Amygdala (tissue), 56 donors: ENCODE measurements at regions not wholly inside any gene's neighbourhood (a gene's known extent, or its start where the extent isn't known, plus 50 kb on each side); places are given as distances from the start of the nearest gene placed in this dataset.

Experiments used
- DNase-seq, 56 donors: peaks; one replicate each; lab custom pipeline; 2025; lab: John Stamatoyannopoulos, UW

- no peak for DNase-seq
Measured at GRCh38 chr14:80146941-80147340, 64.4 kb downstream of the DIO2 start.

DNA sequence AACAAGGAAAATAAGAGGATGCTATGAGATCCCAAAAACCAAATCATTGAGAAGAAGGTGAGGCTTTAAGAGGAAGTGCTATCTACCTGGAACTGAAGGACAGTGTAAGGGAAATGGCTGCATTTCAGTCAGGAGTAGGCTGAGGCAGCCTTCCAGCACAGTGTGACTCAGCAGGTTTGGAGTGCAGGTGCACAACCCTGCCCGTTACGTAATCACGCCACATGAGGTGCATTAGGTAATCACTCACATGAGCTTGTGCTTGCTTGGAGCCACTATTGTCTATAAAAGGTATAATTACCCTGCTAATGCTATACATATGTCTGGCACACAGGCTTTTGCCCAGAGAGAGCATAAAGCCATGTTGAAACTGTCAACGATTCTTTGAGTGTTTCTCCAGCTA, 74.9 kb downstream of the DIO2 start:
- no peak for DNase-seq

DNA sequence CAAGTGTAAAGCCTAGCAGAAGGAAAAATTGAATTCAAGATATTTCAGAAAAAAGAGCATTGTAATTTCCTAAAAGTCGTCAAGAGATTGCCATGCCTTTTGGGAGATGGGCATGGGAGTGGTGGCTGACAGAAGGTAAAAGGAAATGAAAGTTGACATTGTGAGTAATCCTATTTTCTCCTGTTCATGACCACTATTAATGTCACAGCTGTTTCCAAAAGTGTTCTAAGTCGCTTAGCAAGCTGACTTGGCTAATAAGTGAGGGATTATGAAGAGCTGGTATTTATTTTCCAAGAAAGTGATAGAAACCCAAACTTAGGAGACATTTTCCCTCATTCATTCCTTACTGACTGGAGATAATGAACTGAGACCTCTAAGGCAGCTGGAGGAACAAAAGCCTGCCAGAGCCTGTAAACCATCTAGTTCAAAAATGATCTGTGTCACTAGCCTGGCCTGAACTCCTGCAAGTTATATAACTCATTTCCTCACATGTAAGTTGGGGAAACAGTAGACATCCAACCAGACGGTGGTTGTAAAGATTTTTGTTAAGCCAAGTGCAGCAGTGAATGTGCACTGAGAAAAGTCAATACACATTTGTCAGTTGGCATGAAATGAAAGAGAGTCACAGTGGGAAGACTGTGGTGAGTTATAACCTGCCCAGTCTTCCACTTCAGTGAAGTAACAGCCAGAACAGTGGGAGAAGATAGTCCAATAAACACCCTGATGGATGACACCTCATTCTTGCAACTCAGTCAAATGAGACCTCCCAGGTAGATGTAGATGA, 75.8 kb downstream of the DIO2 start:
- DNase-seq: no peak

DNA sequence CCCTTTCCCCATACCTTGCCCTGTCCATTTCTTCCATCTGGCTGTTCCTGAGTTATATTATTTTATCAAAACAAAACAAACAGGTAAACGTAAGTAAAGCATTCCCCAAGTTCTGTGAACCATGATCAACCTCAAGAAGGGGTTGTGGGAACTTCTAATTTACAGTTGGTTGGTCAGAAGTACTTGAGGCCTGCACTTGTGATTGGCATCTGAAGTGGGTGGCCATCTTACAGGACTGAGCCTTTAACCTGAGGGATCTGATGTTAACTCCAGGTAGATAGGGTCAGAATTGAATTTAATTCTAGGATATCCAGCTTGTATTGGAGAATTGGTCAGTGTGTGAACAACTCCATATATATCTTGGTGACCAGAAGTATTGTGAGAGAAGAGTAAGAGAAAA, 77.0 kb downstream of the DIO2 start:
- DNase-seq: no peak

DNA sequence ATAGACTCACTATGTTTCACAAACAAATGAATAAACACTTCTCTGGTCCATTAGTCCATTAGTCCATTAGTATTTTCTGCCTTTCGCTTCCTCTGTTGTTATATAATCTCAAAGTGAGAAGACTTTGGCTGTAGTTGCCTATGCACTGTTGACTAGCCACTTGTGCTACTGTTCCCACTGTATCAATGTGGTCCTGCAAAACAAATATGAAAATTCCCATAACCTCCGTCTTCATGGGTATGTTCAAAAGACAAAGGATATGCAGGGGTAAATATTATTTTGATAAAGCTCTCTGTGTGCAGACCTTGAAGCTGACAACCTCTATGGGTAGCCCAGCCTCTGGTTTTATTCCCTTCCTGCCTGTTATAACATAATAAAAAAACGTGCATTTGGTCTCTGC, 77.8 kb downstream of the DIO2 start:
- no peak for DNase-seq

DNA sequence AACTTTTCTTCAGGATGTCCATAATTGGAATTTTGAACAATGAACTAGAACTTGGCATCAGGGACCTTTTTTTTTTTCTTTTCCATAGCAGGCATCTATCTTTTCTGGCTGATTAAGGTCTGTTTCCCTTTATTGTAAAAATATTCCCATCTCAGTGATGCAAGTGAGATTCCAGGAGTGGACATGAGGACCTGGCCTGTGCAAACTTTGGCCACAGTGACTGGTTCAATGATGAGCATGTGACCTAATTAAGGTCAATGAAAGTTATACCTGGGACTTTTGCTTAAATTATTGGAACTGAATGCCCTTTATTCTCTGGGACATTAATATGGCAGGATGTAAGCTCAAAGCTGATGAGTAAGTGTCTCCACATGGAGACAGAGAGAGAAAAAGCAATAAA, 83.8 kb downstream of the DIO2 start:
- no peak for DNase-seq

- DNase-seq: no peak
Measured at GRCh38 chr14:80124794-80125193, 86.5 kb downstream of the DIO2 start.

- no peak for DNase-seq
Measured at GRCh38 chr14:80117876-80118275, 93.4 kb downstream of the DIO2 start.

GRCh38 chr14:80116157-80116556, 95.1 kb downstream of the DIO2 start:
- DNase-seq: no peak

GRCh38 chr14:80110721-80111120, 100.6 kb downstream of the DIO2 start:
- no peak for DNase-seq

- no peak for DNase-seq
Measured at GRCh38 chr14:80109055-80109454, 102.2 kb downstream of the DIO2 start.

DNA sequence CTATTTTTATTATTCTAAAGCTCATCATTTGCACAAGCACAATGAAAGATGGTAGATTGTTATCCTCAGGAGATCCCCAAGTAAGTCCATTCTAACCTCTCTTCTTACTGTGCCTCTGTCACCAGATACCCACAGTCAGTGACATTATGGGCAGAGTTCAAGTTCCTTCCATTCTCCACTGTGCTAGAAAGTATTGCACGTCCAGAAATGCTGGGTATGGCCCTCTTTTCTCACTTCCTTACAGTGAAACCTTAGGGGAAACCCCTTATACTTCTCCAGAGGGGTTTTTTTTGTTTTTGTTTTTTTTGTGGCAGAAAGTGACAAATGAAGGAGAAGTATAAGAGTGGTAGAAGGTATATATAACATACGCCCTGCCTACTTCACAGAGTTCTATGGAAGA, 102.9 kb downstream of the DIO2 start:
- DNase-seq: no peak

DNA sequence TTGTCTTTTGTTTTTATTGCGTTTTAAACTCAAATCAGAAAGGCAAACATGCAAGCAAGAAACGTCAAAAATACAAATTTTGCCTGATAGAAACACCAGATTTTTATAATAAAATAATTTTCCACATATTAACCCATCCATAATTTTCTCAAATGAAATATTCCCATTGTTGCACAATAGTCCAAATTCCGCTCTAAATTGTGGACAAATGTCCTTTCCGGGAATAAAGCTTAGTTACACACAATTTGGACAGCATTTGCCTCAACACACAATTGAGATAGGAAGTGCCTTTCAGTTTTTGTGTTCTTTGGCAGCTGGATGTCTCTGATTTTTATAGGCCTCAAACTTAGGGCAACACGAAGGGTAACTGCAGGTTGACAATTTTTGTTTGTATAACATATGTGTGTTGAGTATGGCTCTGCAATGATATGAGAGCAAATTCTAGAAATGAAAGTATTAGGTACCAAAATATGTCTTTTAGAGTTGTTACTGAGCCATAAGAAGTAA, 105.8 kb downstream of the DIO2 start:
- DNase-seq: no peak

- no peak for DNase-seq
Measured at GRCh38 chr14:80101835-80102234, 109.5 kb downstream of the DIO2 start.

GRCh38 chr14:80100681-80101080, 110.6 kb downstream of the DIO2 start:
- DNase-seq: peak in 44 of 56 donors; percentile 2 to 75 (median 24)

DNA sequence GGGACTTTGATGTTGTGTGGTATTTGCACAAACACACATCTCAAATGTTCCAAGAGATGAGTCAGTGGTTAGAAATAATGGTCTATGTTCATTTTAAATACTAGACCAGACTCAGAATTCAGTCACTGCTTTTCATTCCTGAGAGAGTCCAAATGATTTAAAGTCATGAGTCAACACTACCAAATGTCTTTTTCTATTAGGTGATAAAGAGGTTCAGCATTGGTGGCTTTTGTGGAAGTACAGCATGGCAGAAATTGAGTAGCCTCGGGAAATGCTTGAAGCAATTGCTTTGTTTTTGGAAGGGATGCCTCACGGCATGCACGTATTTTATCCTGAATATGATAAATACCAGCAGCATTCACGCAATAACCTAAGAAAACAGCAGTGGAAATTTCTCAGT, 115.7 kb downstream of the DIO2 start:
- DNase-seq: no peak

- no peak for DNase-seq
Measured at GRCh38 chr14:80087411-80087810, 123.9 kb downstream of the DIO2 start.

- no peak for DNase-seq
Measured at GRCh38 chr14:80084196-80084595, 127.1 kb downstream of the DIO2 start.

GRCh38 chr14:80080601-80081000, 130.7 kb downstream of the DIO2 start:
- DNase-seq: peak in 2 of 56 donors; percentile 8 to 11

- peak in 1 of 56 donors; percentile 2 for DNase-seq
Measured at GRCh38 chr14:80078501-80078900, 132.8 kb downstream of the DIO2 start.

- DNase-seq: no peak
Measured at GRCh38 chr14:80077262-80077661, 134.0 kb downstream of the DIO2 start.

- DNase-seq: no peak
Measured at GRCh38 chr14:80074900-80075574, 136.3 kb downstream of the DIO2 start.
